HCEC 1CT (cell line): ENCODE measurements at regions not wholly inside any gene's neighbourhood (a gene's known extent, or its start where the extent isn't known, plus 50 kb on each side); places are given as distances from the start of the nearest gene placed in this dataset.

Experiments
- DNase-seq: peaks from one replicate; pipeline ENCODE4 v3.0.0-alpha.2; 2017

- no peak for DNase-seq
Observed at GRCh38 chr9:108167136-108167900, 677.7 kb upstream of the KLF4 start.

GRCh38 chr9:108166519-108166918 lies 677.0 kb upstream of the KLF4 start:
- no peak for DNase-seq

DNA sequence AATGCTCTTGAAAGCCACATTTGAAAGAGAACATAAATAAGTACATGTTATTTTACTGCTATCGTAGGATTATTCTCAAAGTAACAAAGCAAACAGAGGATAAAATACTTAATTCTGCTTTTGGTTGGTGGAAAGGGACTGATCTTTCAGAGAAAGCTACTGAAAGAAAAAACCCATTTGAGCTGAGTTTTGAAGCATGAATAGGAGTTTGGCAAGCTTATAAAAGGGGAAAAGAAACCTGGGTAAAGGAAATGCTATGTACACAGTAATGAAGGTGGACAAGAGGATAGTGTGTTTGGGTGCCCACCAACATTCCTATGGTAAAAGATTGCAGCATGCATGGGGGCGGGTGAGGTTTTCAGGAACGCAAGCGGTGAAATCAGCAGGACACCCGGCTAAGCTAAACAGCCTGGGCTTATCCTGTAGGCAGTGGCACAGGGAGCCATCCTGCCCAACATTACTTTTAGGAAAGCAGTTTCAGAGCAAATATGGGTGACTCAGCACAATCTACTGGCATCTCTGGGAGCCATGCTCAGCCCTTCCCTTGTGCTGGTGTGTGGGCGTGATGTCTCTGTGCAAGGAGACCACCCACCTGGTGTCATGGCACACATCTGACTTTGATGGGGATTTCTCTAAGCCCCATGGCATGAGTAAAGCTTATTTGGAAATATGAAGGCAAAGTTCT lies 673.9 kb upstream of the KLF4 start:
- peak; percentile 26 for DNase-seq

- DNase-seq = peak; percentile 69
Observed at GRCh38 chr9:108162664-108163063, 673.1 kb upstream of the KLF4 start.

DNA sequence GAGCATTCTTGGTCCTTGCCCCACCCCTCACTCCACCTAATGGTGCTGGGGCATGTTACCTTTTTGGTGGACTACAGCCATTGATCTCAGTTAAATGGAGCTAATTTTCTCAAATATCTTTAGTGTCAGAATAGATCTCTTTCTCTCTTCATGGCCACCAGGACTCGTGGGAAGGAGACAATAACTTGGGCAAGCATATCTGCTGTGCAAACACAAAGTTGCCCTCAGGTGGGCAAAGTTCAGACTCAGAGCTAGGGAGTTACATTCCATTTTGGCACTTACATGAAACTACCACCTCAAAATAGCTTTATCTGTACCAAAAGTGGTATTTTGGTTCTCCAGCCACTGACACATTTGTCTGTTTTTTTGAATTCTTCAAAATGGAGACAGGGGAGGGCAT lies 671.9 kb upstream of the KLF4 start:
- no peak for DNase-seq

GRCh38 chr9:108160706-108161355 lies 671.3 kb upstream of the KLF4 start:
- DNase-seq = no peak

GRCh38 chr9:108160039-108160438 lies 670.5 kb upstream of the KLF4 start:
- no peak for DNase-seq

DNA sequence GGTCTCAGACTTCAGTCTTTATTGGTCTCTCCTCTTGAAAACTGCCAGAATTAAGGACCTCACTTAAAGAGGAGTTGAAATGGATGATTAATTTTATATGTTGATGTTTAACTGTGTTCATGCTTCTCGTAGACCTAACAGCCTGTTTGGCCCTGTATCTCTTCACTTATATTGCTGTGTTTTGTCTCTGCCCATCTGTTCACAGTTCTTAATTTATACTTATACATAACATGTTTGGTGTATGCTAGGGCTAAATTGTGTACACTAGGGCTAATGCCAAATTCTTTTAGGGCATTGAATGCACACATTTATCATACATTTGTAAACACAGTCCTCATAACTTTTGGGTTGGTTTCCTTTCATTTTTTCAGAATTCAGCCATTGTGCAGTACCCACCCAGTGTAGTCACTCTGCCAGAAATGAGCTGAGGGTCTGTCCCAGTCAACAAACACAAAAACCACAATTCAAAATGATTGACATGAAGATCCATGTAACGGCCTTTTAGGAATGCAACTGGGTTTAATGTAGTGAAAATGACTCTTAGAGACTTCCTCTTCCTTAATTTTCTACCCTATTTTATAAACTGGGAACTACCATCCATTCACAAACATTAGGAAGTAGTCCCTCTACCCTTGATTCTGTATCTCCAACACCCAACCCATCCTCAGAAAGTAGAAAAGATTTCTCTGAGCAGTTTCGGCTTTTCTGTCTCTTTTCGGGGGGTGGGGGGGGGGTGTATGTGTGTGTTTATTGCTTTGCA lies 668.8 kb upstream of the KLF4 start:
- DNase-seq = no peak

- no peak for DNase-seq
Observed at GRCh38 chr9:108156270-108156998, 666.9 kb upstream of the KLF4 start.

DNA sequence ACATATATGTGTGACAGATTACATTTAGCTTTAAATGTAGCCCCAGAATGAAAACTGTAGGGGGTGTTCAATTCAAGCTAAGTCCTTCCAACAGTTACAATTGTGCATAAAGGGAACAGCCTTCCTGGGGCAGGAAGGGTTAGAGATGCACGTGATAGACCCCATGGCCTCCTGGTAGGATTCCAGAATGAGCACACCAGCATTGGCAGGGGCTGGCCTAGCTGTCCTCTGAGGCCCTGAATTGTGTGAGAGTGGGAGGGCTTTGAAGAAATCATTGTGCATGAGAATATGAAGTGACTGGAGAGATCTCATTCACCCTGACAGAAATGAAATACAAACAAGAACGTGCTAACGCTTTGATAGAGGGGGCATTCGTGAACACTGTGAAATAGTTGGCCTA lies 663.8 kb upstream of the KLF4 start:
- DNase-seq = no peak

GRCh38 chr9:108150736-108151586 lies 661.4 kb upstream of the KLF4 start:
- DNase-seq = peak; percentile 84

DNA sequence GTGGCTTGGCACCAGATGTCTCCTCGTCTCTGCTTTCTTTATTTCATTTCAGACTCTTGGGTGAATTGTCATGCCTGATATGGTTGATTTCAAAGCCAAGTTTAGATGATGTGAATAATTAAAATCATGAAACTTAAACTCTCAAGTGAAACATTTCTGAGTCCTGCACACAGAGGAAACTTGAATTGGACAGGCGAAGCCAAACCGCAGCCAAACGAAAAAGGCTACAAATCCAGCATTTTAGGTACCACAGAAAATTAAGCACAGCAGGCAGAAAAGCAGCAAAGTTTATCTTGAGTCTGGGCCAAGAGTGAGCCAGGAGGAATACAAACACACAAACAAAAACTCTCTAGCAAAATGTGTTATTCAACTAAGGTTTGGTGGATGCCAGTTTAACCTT lies 659.8 kb upstream of the KLF4 start:
- no peak for DNase-seq

DNA sequence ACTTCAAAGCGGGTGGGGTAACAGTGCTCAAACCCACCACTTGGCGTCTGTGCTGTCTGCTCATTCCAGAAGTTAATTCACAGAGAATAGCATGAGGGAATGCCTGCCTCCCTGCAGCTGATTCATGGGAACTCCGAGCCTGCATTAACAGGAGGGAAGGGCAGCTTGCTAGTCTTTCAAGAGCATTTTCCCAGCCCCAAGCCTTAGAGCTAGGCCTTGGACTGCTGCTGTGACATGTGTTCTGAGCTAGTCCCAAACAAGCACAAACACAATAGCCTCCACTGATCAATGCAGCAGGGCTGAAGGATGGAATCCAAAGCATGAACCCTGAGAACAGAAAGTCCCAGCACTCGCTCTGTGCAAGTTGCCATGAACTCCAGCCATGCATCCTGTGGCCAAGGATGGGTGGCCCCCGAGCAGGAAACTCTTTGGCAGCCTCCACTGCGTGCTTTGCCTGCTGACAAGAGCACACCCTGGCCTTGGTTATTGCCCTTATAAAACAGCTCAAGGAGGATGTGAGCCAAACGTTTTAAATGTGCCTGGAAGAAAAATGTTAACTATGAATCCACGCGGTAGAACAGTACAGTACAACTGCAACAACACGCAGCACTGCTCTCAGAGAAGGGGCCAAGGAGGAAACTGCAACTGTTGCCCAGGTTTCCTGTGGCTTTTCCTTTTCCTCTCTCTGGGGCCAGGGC lies 653.1 kb upstream of the KLF4 start:
- peak; percentile 14 for DNase-seq

DNA sequence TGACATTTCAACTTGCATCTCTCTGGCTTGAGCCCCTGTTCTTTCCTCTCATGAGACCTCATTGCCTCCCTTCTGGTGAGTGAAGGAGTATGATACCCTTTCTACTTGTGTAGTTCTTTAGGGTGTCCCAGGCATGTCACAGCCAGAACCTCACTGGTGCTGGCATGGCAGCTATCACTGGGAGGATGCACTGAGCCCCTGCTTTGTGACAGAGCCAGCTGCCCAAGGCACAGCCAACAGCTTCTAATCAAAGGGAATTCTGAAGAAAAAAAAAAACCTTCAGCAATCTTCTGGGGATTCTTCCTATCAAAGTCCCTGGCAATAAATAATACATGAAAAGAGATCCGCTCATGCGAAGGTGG lies 652.6 kb upstream of the KLF4 start:
- no peak for DNase-seq

- no peak for DNase-seq
Observed at GRCh38 chr9:108139900-108140299, 650.3 kb upstream of the KLF4 start.

GRCh38 chr9:108138516-108138915 lies 648.9 kb upstream of the KLF4 start:
- DNase-seq = no peak

DNA sequence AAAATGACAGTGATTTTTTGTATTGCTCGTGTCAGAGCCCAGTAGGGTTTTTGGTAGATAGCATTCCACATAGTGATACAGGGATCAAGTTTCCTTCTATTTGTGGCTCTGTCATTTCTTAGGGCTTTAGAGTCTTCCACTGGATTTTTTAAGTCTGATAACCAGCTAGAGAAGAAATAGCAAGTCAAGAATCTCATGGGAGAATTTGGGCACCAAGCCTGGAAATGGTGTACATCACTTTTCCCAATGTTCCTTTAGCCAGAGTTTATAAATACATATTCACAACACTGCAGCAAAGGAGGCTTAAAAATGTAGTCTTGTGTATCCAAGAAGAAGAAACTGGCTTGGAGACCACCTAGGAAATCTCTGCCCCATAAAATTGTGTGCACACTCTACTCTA lies 647.1 kb upstream of the KLF4 start:
- no peak for DNase-seq

- DNase-seq = no peak
Observed at GRCh38 chr9:108134486-108135128, 645.0 kb upstream of the KLF4 start.

GRCh38 chr9:108133680-108134079 lies 644.1 kb upstream of the KLF4 start:
- DNase-seq = no peak

DNA sequence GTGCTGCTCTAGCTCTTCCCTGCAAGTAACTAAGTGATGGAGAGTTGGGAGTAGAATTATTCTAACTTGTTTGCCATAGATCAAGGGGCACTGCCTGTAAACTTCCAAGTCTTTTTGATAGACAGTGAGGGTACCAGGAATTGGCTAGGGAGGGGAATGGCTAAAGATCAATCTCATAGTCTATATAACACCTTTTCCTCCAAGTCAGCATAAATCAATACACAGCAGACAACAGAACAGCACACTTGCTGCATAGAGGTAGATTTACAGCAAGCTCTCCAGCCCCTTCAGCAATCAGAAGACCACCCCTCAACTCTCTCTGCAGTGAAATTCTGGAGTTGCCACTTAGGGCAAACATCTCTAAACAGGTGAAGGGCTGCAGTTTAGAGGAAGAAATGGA lies 643.5 kb upstream of the KLF4 start:
- no peak for DNase-seq

DNA sequence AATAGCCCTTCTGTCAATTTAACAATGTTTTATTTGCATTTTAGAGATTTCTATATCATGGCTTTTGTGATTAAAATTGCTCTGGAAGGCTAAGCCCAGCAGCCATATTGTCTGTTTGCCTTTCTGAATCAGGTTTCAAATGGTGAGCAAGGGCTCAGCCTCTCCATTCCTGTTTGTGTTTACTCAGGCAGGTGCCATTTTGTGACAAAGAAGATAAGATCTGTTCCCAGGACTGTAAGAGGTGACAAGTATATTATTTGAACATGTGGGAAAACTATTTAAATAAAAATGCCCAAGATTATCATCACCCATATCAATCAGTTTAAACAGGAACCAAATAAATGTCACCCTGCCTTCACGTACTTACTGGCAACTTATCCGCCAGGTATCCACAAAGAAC lies 641.3 kb upstream of the KLF4 start:
- DNase-seq = no peak
